PC-9 (cell line): ENCODE measurements at regions not wholly inside any gene's neighbourhood (a gene's known extent, or its start where the extent isn't known, plus 50 kb on each side); places are given as distances from the start of the nearest gene placed in this dataset.

ENCODE experiments used
- EZH2 ChIP-seq: fragments of 200-600 bp; sonication (generic); IDR thresholded peaks from 2 replicates; pipeline ENCODE4 v1.8.0; 2017; ENCODE audit warnings: antibody characterized with exemption, low read depth
- TF ChIP-seq, protein P1 (sequence below): fragments of 200-600 bp; sonication (generic); conservative IDR thresholded peaks from 2 replicates; pipeline ENCODE4 v1.6.1; 2017; ENCODE audit warnings: mixed run types, antibody characterized with exemption, mild to moderate bottlenecking, moderate library complexity

DNA sequence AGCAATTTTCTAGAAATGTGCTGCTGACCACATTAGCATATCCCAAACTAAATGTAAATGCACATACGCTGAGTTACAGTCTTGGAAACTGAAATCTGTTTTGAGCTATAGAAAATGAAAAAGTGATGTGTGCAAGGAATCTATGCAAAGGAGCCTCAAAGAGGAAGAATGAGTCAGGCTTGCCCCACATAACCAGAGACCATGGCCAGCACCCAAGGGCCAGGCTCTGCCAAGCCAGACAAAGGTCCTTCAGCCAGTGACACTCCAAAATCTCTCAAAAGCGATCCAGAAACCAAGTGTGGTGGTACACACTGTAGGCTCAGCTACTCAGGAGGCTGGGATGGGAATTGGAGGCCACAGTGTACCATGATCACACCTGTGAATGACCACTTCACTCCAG lies 195.2 kb downstream of the TOMM20 start:
- TF ChIP-seq, protein P1, sequence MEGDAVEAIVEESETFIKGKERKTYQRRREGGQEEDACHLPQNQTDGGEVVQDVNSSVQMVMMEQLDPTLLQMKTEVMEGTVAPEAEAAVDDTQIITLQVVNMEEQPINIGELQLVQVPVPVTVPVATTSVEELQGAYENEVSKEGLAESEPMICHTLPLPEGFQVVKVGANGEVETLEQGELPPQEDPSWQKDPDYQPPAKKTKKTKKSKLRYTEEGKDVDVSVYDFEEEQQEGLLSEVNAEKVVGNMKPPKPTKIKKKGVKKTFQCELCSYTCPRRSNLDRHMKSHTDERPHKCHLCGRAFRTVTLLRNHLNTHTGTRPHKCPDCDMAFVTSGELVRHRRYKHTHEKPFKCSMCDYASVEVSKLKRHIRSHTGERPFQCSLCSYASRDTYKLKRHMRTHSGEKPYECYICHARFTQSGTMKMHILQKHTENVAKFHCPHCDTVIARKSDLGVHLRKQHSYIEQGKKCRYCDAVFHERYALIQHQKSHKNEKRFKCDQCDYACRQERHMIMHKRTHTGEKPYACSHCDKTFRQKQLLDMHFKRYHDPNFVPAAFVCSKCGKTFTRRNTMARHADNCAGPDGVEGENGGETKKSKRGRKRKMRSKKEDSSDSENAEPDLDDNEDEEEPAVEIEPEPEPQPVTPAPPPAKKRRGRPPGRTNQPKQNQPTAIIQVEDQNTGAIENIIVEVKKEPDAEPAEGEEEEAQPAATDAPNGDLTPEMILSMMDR = no peak
- no peak for TF ChIP-seq EZH2
